Epithelial cell of esophagus (primary cell): ENCODE measurements at regions not wholly inside any gene's neighbourhood (a gene's known extent, or its start where the extent isn't known, plus 50 kb on each side); places are given as distances from the start of the nearest gene placed in this dataset.

Experiments
- DNase-seq: peaks from one replicate; pipeline ENCODE4 v3.0.0; 2010; ENCODE audit warnings: low read depth
- H3K4me3 ChIP-seq: 2 replicates; pipeline ENCODE4 v1.5.1; 2011; ENCODE audit warnings: mild to moderate bottlenecking, low read length, control low read depth
- TF ChIP-seq, protein P1 (sequence below): IDR thresholded peaks from 2 replicates; pipeline ENCODE4 v1.5.1; 2011; ENCODE audit warnings: low read depth, mild to moderate bottlenecking, low read length, control low read depth, inconsistent platforms; ENCODE audit not compliant: insufficient read depth; ENCODE audit errors: missing control alignments

DNA sequence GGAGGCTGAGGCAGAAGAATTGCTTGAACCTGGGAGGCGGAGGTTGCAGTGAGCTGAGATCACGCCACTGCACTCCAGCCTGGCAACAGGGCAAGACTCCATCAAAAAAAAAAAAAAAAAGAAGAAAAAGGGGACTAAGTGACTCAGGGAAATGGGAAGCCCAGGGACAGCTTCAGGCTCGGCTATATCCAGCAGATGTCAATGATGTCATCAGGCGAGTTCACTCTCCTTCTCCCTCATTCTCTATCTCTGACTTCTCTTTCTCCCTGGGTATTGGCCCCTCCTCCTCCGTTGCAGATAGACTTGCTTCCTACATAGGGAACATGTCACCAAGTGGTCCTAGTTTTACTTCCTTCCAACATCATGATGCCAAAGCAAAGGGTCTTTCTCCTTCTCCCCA lies 316.8 kb downstream of the TFAP2C start:
- DNase-seq, result no peak
- no peak overlapping the region for H3K4me3 ChIP-seq
- TF ChIP-seq, protein P1, sequence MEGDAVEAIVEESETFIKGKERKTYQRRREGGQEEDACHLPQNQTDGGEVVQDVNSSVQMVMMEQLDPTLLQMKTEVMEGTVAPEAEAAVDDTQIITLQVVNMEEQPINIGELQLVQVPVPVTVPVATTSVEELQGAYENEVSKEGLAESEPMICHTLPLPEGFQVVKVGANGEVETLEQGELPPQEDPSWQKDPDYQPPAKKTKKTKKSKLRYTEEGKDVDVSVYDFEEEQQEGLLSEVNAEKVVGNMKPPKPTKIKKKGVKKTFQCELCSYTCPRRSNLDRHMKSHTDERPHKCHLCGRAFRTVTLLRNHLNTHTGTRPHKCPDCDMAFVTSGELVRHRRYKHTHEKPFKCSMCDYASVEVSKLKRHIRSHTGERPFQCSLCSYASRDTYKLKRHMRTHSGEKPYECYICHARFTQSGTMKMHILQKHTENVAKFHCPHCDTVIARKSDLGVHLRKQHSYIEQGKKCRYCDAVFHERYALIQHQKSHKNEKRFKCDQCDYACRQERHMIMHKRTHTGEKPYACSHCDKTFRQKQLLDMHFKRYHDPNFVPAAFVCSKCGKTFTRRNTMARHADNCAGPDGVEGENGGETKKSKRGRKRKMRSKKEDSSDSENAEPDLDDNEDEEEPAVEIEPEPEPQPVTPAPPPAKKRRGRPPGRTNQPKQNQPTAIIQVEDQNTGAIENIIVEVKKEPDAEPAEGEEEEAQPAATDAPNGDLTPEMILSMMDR, result no peak

DNA sequence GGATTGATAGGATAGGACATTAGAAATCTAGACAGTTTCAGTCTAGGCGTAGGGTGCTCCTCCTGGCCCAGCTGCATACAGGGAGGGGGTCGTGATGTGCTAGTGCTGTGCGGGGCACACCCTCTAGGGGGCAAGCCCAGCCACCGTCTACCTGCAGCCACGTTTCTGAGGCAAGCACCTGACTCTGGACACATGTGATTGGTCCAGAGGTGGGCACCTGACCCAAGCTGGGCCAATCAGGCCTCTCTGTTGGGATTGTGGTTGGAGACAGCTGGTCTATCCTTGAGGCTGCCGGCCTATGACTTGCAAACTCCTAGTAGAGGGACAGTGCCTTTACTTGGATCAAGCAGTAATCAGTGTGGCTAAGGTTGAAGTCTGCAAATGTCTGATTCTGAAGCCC lies 317.1 kb downstream of the BMP7 start:
- TF ChIP-seq, protein P1, result no peak
- DNase-seq, result no peak
- H3K4me3 ChIP-seq, result no peak overlapping the region

DNA sequence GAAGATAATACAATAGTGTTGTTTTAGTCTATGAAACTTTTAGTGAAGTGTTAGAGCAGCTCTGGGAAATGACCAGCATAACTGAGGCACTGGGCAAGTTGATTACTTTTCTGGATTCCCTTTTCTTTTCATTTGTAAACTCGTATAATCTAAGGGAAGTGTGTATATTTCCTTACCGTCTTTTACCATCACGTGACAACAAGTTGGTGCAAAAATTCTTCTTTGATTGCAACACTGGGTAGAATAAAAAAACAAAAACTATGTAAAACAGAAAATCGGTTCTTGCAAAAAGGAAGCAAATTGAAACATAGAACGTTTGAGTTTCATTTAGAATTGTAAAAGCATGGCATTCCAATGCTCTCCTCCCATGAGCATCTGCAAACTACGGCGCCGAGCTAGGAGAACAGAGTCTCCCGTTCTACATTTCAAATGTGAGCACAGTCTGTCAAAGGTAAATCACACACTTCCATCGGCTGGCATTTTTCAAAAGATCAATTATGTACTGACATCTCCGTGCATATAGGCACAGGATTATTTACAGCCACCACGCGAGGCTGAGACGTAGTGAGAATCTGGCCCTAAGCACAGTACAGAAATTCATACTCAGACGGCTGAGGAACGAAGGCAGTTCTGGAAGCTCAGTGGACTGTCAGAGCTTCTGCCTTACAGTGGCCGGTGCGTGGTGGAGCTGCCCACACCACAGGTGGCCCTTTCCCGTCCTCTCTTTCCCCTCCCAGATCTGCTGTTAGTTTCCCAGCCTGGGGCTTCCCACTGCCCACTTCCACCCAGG lies 314.0 kb downstream of the BMP7 start:
- no peak overlapping the region for H3K4me3 ChIP-seq
- DNase-seq, result no peak
- TF ChIP-seq, protein P1, result no peak

DNA sequence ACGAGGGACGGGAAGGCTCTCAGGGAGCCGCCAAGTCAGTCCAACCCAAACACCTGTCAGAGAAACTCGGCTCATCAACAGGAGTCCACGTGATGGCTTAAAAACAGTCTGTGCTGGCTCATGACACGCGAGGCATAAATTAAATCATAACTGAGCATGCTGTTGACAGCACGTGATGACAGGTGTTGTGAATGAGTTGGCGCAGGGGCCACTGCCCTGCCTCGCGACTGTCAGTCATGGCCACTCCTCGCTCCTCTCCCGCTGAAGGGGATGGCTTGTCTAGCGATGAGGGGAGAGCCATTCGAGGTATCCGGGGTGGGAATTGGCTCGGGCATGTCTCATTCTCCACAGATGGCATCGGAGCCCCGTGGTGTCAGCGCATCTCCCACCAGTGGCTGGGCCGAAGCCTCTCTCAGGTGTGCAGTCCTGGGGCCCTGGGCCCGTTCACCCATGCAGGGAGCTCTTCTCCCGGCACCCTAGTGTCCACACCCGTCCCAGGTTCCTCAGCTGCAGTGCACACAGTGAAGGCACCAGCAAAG lies 313.3 kb downstream of the BMP7 start:
- DNase-seq, result no peak
- no peak overlapping the region for H3K4me3 ChIP-seq

DNA sequence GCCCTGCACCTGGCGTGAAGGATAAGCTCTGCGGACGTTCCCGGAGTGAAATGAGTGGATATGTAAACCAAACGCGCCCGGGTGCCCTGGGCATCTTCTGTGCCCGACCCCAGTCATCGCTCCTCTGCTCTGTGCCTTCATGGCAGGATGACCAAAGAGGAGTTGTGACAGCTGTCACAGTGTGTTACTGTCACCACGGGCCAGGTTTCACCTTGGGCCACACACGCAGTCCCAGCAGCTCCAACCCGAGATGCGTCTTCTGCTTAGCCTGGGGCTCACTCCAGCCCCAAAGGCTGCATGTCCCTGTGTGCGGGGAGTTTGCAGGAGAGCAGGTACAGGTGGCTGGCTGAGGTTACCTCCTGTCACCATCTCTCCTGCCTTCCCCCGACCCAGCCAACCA lies 311.6 kb downstream of the BMP7 start:
- no peak for DNase-seq
- TF ChIP-seq, protein P1, result no peak
- H3K4me3 ChIP-seq, result no peak overlapping the region

More for the DNA sequence above, 313.3 kb downstream of the BMP7 start:
- TF ChIP-seq, protein P1, result no peak

DNA sequence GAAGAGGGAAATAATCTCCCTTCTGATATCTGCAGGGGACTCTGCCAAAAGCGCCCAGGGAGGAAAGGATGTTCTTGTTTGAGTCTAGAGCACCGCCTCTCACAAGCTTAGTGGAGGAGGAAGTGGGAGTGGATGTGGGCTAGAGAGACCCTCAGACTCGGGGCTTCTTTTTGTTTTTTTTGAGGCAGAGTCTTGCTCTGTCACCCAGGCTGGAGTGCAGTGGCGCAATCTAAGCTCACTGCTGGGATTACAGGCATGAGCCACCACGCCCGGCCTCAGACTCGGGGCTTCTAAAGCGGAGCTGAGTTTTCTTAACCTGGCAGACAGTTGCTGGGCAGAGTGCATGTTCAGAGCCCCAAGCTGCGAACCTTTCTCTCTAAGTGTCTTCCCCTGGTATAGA lies 310.8 kb downstream of the BMP7 start:
- DNase-seq, result no peak
- no peak overlapping the region for H3K4me3 ChIP-seq
- TF ChIP-seq, protein P1, result no peak

DNA sequence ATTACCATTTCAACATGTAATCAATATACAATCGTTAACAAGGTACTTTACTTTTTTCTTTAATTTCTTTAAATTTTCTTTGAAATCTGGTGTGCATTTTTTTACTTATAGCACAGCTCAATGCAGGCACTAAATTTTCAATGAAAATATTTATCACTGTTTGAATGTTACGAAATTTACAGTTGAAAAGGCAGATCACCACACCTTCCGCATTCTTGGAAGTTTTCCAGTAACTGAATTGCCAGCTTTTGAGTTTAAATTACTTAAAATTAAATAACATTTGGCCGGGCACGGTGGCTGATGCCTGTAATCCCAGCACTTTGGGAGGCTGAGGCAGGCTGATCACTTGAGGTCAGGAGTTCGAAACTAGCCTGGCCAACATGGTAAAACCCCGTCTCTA lies 309.9 kb downstream of the BMP7 start:
- TF ChIP-seq, protein P1, result no peak
- no peak overlapping the region for H3K4me3 ChIP-seq
- DNase-seq, result peak; percentile 13
